Lower leg skin (tissue), 4 donors: ENCODE measurements at regions not wholly inside any gene's neighbourhood (a gene's known extent, or its start where the extent isn't known, plus 50 kb on each side); places are given as distances from the start of the nearest gene placed in this dataset.
"Not testable (repeated sequence)": the region's sequence is repeated elsewhere in the genome, so short reads cannot be mapped to it uniquely, and the experiment has no call there.

Source experiments
- DNase-seq, 2 donors: peaks; one replicate each; pipeline ENCODE4 v3.0.0-alpha.2; 2019; ENCODE audit warnings: low spot score in 2 of 2
- H3K4me3 ChIP-seq: fragments of 200-600 bp; sonication (generic); 2 replicates; pipeline ENCODE4 v1.5.1; 2017; ENCODE audit warnings: mild to moderate bottlenecking, low read depth; ENCODE audit not compliant: poor library complexity, severe bottlenecking
- POLR2A ChIP-seq, 2 donors: fragments of 450-650 bp; IDR thresholded peaks; one replicate each; pipeline ENCODE4 v1.6.1; 2016 to 2017; ENCODE audit warnings: antibody characterized with exemption in 2 of 2, mild to moderate bottlenecking in 1 of 2, moderate library complexity in 1 of 2
- WGBS, 2 donors: methylation state at CpG; one replicate each; pipeline ENCODE4 v1.1.5; 2018; 5-methylcytosine and 5-hydroxymethylcytosine counted together
- intact Hi-C: fragments of 100-400 bp; cut with DNase I; formaldehyde crosslinking; loops from one replicate; pipeline ENCODE4 v1.15.0; 2023; ENCODE audit warnings: low total_unique reads
- TF ChIP-seq, protein P1 (sequence below), 3 donors: fragments of 450-650 bp; IDR thresholded peaks; one replicate each; pipeline ENCODE4 v1.5.1; 2016; ENCODE audit warnings: antibody characterized with exemption in 3 of 3, mild to moderate bottlenecking in 3 of 3, moderate library complexity in 2 of 3

DNA sequence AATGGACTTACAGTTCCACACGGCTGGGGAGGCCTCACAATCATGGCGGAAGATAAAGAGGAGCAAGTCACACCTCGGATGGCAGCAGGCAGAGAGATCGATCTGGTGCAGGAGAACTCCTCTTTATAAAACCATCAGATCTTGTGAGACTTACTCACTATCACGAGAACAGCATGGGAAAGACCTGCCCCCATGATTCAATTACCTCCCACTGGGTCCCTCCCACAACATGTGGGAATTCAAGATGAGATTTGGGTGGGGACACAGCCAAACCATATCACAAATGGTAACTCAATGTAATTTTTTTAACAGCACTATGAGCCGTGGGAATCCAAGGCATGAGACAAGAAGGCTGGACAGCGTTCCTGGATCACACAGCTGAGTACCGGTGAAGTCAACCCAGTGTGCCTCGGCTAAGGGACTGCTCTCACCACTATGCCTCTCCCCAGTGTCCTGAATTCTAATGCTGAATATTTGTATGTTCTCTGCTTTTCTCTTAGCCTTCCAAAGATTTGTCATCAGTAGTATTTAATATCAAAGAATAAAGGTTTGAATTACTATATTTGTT lies 84.3 kb downstream of the IRS2 start:
- WGBS, 2 donors = 89 to 90% methylated on average over 9 of the region's 9 CpGs
- H3K4me3 ChIP-seq, DNase-seq, intact Hi-C loops: not testable (repeated sequence)

DNA sequence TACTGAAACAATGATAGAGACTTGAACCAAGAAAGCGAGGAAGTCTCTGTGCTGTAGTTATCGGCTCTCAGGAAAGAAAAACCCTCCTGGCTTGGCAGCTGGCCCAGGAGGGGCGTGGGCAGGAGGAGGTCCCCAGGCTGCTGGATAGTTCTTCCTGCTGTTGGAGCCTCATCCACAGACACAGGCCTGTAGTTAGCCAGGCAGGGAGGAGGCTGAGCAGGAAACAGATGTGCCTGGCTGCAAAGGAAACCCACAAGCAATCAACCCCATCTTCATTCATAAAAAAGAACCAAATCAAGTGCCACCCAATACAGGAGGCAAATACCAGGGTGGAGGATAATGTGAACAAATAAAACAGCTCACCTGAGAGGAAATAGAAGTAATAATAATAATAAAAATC lies 86.2 kb downstream of the IRS2 start:
- TF ChIP-seq, protein P1, sequence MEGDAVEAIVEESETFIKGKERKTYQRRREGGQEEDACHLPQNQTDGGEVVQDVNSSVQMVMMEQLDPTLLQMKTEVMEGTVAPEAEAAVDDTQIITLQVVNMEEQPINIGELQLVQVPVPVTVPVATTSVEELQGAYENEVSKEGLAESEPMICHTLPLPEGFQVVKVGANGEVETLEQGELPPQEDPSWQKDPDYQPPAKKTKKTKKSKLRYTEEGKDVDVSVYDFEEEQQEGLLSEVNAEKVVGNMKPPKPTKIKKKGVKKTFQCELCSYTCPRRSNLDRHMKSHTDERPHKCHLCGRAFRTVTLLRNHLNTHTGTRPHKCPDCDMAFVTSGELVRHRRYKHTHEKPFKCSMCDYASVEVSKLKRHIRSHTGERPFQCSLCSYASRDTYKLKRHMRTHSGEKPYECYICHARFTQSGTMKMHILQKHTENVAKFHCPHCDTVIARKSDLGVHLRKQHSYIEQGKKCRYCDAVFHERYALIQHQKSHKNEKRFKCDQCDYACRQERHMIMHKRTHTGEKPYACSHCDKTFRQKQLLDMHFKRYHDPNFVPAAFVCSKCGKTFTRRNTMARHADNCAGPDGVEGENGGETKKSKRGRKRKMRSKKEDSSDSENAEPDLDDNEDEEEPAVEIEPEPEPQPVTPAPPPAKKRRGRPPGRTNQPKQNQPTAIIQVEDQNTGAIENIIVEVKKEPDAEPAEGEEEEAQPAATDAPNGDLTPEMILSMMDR (IDR thresholded peaks at IDR 0.05) = no peak
- TF ChIP-seq POLR2A (IDR thresholded peaks at IDR 0.05) = no peak
- no peak overlapping the region for H3K4me3 ChIP-seq
- WGBS, 2 donors = 6 to 16% methylated on average over 3 of the region's 3 CpGs
- intact Hi-C loops = no loop called here
- peak; percentile 65 to 93 for DNase-seq

DNA sequence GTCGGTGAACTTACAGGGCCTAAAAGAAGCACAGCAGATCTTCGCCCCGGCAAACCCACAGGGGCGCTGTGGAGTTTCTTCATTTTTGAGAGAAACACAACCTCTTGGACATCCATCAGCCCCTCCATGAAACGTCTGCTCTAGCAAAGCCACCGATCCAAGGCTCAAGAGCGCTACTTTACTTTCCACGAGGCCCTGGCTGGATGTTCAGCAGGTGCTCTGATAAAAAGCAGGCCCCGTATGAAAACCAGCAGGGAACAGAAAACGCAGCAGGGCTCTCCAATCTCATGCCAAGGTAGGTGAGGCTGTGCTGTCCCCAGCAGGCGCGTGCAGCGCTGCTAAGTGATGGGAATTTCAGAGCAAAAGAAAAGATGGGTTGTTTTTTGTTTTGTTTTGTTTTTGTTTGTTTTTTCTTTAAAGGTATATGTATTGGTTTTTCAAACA lies 86.7 kb downstream of the IRS2 start:
- no peak overlapping the region for H3K4me3 ChIP-seq
- TF ChIP-seq POLR2A (IDR thresholded peaks at IDR 0.05) = no peak
- TF ChIP-seq, protein P1 (IDR thresholded peaks at IDR 0.05) = no peak
- no peak for DNase-seq
- WGBS, 2 donors = 79 to 83% methylated on average over 13 of the region's 13 CpGs
- intact Hi-C loops = no loop called here

DNA sequence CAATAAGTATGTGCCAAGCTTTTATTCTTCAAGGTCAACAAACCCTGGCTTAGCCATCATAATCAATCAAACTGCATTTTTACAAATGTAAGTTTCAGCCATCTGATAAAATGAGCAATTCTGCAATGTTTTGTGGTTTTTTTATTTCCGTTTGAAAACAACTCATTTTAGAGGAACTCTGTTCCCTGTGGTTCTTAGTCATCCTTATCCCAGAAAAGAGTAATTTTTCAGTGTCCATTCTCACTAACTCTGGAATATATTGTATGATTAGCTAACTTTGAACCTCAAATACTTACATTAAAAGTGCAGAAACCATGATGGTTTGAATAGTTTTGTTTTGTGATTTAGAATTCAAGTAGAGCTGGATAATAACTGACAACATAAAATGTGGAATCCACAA lies 87.6 kb downstream of the IRS2 start:
- no peak for DNase-seq
- H3K4me3 ChIP-seq = no peak overlapping the region
- intact Hi-C loops = no loop called here
- no peak for TF ChIP-seq POLR2A (IDR thresholded peaks at IDR 0.05)
- TF ChIP-seq, protein P1 (IDR thresholded peaks at IDR 0.05) = no peak
- 70 to 72% methylated on average over 1 of the region's 1 CpG for WGBS, 2 donors

DNA sequence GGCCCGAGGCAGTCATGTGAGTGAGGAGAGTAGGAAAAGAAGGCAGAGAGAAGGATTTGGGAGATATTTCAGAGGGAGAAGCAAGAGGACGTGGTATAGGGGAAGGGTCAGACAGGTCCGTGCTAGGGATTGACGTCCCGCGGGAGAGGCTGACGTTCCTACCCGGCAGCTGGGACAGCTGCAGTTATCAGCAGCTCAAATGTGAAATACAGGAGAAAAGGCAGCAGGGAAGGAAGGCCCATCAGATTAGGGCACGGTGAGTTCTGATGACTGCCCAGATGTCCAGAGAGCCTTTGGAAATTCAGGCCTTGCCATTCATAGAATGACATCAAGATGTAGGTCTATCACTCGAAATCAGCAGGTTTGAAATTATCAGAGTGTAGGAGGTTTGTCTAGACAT lies 88.4 kb downstream of the IRS2 start:
- DNase-seq = no peak
- no peak overlapping the region for H3K4me3 ChIP-seq
- WGBS, 2 donors = 87 to 92% methylated on average over 10 of the region's 10 CpGs
- TF ChIP-seq, protein P1 (IDR thresholded peaks at IDR 0.05) = no peak
- TF ChIP-seq POLR2A (IDR thresholded peaks at IDR 0.05) = no peak
- intact Hi-C loops = no loop called here

DNA sequence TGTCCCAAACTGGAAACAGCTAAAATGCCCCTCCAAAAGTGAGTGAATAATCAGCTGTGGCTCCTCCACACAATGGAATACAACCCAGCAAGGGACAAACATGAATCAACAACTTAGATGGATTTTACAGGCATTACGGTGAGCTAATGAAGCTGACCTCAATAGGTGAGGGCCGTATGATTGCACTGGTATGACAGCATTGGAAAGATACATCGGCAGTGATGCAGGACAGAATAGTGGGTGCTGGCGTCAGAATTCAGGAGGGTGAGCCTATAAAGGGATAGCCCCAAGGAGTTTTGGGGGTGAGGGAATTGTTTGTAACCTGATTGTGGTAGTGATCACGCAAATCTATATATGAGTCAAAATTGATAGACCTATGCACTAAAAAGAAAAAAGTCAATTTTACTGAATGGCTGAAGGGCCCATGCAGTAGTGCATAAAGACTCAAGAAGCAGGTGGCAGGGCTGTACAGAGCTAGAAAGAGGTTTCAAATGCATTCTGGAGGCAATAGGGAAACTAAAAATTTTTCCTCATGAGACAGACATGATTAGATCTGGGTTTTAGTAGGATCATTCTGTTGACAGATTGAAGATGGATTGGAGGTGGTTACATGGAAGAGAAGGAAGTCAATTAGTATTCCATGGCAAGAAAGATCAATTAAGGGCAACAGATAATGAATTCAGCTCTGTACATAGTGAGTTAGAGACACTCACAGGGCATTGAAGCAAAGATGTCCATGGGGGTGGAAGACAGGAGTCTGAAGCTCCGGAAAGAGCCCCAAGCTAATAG lies 90.8 kb downstream of the IRS2 start:
- no peak overlapping the region for H3K4me3 ChIP-seq
- 61 to 88% methylated on average over 6 of the region's 6 CpGs for WGBS, 2 donors
- DNase-seq = no peak
- TF ChIP-seq POLR2A (IDR thresholded peaks at IDR 0.05) = no peak
- TF ChIP-seq, protein P1 (IDR thresholded peaks at IDR 0.05) = no peak
- intact Hi-C loops = no loop called here
